IPS DF 4.7 (cell line): ENCODE measurements at regions not wholly inside any gene's neighbourhood (a gene's known extent, or its start where the extent isn't known, plus 50 kb on each side); places are given as distances from the start of the nearest gene placed in this dataset.
"Not testable (repeated sequence)": the region's sequence is repeated elsewhere in the genome, so short reads cannot be mapped to it uniquely, and the experiment has no call there.

Source experiments
- DNase-seq: peaks from one replicate; pipeline ENCODE4 v3.0.0-alpha.2; 2013; ENCODE audit warnings: low spot score; ENCODE audit errors: extremely low read depth

DNA sequence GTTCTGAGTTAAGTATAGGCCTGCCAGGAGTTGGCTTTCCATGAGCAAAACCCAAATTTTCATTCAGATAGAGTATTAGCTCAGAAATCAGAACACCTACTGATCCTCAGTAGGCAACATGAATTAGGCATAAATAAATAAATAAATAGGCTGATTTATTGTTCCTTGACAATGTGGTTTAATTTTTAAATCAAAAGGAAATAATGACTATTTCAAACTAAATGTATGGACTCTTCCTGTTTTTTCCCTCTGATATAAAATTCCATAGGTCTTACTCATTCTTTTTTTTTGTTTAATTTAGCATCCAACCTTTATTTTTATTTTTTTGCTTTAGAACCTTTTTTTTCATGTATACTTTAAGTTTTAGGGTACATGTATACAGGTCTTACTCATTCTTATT lies 140.2 kb upstream of the ITGA6 start:
- no peak for DNase-seq

DNA sequence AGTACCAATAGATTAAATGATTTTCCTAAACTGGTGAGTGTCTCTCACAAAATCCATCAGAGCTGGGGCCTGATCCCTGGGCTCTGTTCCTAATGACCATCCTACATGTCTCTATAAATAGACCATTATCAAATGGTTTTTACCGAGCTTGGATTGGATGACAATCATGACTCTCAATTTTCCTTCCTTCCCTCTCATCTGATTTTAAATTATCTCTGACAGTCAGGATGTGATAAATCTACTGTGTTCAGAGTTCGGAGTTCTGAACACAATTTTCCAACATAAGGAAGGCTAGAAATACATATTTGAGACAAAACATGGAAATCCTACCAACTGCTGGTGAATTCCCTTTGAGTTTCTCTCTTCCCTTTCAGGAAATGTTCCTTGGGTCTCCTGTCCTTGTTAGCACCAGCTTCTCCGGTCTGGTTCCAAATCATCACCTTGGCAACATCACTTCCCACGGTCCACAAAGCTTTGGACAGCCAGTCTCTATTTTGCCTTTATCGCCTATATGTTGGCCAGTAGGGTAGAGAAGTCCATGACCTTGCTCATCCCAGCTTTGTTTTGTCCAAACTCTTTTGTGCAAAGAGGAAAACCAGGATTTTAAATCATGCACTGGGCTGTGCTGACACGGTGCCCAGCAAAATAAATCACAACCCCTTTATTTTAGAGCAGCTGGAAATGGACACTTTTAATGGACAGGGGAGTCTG lies 139.6 kb upstream of the ITGA6 start:
- no peak for DNase-seq

- no peak for DNase-seq
Measured at GRCh38 chr2:172288603-172289002, 138.8 kb upstream of the ITGA6 start.

DNA sequence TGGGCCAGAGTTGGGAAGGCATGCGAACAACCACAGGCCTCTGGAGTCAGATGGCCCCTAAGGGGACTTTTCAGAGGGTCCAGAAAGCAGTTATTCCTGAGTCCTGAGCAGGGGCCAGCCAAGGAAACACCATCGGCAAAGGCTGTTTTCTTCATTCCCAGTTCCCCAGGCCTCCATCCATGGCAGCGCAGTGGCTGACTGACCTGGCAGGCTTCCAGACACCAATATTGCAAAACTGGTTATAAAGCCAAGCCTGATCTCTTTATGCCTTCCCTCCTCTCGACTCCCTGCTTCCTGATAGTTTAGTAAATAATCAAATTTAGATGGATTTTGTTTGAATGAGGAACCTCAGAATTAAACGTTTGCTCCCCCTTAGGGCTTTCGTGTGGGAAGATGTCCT lies 133.4 kb upstream of the ITGA6 start:
- no peak for DNase-seq

DNA sequence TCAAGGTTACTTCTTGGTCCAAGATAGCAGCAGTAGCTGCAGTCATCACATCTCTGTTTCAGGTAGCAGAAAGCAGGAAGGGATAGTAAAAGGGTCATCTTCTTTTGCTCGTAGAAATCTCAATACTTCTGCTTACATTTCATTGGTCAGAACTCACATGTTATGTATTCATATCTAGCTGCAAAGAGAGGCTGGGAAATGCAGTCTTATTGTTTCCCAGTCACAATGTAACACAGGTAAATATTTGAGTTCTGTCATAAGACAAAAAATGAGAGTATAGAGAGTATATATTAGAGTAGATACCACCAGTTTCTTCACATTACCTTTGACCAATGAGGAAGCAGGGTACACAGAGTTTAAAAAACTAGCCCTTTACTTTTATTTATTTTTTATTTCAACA lies 132.4 kb upstream of the ITGA6 start:
- no peak for DNase-seq

- DNase-seq: no peak
Measured at GRCh38 chr2:172295677-172296076, 131.7 kb upstream of the ITGA6 start.

DNA sequence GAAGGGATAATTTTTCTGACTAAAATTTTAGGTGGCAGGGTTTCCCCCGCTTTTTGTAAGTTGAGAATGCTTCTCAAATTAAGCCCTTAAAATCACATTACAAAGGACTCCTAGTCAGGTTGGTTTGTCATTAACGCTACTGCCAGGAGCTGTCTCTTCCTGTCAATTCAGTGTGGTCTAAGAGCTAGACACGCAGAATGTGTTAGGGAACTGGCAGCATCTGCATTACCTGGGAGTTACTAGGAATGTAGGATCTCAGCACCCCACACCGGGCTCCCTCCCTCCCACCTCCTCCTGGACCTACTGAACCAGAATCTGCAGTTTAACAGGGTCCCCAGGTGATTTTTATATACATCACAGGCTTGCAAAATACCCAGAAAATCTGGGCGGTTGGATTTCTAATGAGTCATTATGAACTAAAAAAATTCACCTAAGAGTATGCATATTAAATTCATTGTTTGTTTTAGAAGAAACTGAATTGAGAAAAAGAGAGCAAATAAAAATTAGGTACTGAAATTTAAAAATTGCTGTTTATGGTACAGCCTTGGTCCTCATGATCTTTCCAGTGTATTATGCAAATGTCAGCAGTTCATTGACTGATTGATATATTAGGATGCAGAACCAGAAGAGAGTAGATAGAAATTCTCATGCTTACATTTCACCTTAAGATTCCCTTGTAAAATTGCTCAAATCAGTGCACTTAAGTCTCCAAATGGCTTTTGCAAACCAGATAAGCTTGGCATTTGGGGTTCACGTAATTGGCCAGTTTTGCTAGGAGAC lies 130.9 kb upstream of the ITGA6 start:
- DNase-seq: no peak

GRCh38 chr2:172297531-172297930 lies 129.9 kb upstream of the ITGA6 start:
- DNase-seq: no peak

DNA sequence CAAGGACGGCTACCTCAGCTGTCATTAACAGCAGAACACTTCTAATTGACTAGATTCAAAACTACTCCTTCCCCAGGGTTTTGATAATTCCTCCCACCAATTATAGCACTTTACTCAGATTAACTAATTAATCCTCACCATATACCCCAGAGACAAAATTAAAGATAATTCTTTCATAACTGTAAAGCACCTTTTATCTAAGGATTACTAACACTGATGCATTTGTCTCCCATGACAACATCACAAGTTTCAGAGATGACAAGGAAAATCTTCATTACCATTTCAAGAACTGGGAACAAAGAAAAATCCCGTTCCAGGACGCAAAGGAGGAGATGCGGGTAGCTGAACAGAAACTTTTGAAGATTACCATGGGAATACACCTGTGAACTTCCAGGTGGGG lies 129.4 kb upstream of the ITGA6 start:
- no peak for DNase-seq

- no peak for DNase-seq
Measured at GRCh38 chr2:172299741-172300140, 127.6 kb upstream of the ITGA6 start.

- DNase-seq: no peak
Measured at GRCh38 chr2:172300851-172301250, 126.5 kb upstream of the ITGA6 start.

GRCh38 chr2:172305066-172305465 lies 122.3 kb upstream of the ITGA6 start:
- DNase-seq: no peak

- no peak for DNase-seq
Measured at GRCh38 chr2:172307800-172308199, 119.6 kb upstream of the ITGA6 start.

DNA sequence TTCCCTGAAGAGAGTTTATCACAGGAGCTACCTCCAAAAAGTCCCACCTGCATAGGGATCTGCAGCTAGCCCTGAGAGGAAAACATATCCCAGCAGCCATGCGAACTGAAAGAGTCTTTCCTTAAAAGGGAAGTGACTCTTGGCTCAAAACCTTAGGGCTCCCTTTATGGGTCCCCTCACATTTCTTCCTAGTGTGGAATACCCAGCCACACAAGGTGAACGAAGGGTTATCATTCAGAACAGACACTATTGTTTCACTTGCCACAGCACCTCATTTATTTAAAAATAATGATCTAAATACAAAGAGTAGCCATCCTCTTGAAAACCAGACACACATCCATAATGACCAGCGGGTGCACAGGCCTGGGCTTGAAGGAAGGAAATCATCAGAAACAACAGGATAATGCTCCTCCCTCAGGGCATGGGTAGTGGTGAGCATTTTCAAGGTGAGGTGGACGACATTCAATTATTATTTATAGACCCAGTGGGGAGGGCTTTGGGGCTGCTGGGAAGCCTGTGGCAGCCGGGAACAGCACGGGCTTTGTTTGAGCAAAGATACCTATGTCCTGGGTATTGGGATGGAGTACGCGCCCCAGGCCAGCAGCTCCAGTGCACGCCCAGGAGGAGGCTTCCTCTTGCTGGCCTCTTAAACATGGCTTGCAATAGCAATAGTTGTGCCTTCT lies 119.0 kb upstream of the ITGA6 start:
- no peak for DNase-seq

GRCh38 chr2:172311921-172312345 lies 115.5 kb upstream of the ITGA6 start:
- no peak for DNase-seq

GRCh38 chr2:172313715-172314341 lies 113.6 kb upstream of the ITGA6 start:
- no peak for DNase-seq

DNA sequence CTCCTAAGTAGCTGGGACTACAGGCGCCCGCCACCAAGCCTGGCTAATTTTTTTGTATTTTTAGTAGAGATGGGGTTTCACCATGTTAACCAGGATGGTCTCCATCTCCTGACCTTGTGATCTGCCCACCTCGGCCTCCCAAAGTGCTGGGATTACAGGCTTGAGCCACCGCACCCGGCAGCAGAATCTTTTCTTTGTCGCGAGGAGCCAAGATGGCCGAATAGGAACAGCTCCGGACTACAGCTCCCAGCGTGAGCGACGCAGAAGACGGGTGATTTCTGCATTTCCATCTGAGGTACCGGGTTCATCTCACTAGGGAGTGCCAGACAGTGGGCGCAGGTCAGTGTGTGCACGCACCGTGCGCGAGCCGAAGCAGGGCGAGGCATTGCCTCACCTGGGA lies 112.3 kb upstream of the ITGA6 start:
- DNase-seq: not testable (repeated sequence)

DNA sequence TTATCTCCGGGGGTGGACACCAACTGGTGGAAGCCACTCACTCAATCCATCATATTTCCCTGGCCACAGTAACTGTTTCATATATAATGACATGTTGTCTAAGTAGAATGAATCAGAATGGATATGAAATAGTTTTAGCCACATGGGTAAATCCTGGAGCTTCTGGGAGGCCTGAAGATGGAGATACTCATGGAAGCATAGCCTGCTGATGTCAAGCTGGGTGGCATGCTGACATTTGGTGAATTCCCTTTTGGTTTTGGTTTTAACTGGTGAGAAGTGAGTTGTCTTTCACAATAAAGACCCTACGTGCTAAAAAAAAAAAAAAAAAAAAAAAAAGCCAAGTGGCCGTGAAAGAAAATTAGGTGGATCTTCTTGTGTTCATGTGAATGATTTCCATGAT lies 105.3 kb upstream of the ITGA6 start:
- DNase-seq: no peak

DNA sequence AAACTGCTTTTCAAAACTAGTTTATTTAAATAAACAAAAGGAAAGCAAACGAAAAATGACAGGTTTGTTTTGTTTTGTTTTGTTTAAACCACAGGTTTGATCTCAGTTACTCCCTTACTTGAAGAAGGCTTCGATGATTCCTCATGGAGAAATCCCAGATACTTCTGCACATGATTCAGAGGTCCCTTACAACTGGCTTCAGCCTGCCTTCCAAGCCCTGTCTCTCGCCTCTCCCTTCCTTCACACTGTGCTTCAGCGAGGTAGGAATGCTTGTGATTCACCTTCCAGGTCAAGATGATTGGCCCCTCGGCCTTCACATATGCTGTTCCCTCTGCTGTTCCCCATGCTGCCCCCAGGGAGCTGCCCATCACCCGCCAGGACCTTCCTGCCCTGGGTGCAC lies 104.1 kb upstream of the ITGA6 start:
- no peak for DNase-seq

DNA sequence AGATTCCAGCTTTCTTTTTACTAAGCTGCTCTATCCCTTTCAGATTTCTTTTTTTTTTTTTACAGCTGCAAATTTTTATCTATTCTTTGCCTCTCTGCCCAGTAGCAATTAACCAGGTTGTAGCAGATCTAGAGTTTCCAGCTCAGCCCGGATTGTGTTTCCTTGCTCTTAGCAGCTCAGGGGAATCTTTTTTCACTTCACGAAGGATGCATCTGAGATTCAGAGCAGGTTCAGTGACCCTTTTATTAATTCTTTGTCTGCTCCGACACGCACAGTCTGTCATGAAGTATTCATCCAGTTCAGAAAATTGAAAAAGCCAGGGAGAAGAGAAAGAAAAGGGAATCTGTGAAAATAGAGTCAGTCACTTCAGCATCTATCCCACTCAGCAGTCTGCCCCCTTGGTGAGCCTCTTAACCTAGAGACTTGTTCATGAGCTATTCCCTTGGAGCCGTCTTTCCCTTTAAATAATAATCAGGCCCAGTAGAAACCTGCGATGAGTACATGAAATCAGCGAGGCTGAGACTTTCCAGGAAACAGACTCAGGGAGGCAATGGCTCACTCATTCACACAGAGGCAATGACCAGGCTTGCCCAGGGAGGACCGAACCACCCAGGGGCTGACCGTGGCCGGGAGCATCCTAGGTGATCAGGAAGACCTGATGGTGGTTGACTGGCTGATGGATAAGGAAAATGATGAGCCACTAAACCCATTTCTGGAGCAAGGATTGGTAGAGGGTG lies 103.4 kb upstream of the ITGA6 start:
- no peak for DNase-seq

- no peak for DNase-seq
Measured at GRCh38 chr2:172326211-172326509, 101.2 kb upstream of the ITGA6 start.
